Activated T-cell treated with anti-CD3 and anti-CD28 coated beads for 24 hours (primary cell): ENCODE measurements at regions not wholly inside any gene's neighbourhood (a gene's known extent, or its start where the extent isn't known, plus 50 kb on each side); places are given as distances from the start of the nearest gene placed in this dataset.
A peak's percentile ranks its signal among the peaks of the same experiment; 100 is the strongest.

ENCODE experiments used
- DNase-seq: peaks from one replicate; pipeline ENCODE4 v3.0.0-alpha.2; 2020; ENCODE audit warnings: low read depth

DNA sequence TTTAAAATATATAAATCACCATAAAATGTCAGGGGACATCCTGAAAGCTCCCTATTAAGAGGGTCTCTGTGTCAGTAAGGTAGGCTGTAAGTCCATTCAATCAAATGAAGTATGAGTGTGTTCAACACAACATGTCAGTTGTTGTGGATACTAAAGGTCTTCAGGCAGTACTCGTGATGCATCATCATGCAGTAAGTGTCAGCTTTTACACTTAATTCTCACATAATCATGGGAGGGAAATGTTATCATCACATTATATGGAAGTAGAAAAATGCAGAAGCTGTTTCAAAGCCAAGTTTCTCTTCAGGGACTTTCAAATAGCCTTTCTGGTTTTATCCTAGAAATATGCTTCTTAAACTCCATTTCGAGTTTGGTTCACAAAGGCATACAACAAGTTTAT is 477.1 kb upstream of the ID2 start:
- DNase-seq, result no peak

DNA sequence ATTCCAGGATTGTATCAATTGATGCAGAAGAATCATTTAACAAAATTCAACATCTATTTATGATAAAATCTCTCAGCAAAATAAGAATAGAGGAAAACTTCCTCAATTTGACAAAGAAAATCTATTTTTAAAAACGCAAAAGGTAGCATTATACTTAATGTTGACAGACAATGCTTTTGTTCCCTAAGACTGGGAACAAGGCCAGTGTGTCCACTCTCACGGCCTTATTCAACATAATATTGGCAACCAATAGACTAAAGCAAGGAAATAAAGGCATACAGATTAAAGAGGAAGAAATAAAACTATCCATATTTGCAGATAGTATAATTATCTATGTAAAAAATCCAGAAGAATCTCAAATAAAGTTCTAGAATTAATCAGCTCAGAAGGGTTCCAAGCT is 472.4 kb upstream of the ID2 start:
- no peak for DNase-seq

- no peak for DNase-seq
These were observed 470.5 kb upstream of the ID2 start for GRCh38 chr2:8211384-8211783.

DNA sequence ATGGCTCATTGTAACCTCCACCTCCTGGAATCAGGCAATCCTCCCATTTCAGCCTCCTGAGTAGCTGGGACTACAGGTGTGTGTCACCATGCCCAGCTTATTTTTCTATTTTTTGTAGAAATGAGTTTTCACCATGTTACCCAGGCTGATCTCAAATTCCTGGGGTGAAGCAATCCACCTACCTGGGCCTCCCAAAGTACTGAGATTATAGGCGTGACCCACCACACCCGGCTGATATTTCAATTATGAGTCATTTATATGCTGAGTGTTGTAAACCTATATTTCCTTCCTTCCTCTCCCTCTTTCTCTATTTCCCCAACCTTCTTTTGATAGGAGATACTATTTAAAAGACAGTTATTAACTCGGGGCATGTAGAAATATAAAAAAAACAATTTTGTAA is 469.6 kb upstream of the ID2 start:
- no peak for DNase-seq

DNA sequence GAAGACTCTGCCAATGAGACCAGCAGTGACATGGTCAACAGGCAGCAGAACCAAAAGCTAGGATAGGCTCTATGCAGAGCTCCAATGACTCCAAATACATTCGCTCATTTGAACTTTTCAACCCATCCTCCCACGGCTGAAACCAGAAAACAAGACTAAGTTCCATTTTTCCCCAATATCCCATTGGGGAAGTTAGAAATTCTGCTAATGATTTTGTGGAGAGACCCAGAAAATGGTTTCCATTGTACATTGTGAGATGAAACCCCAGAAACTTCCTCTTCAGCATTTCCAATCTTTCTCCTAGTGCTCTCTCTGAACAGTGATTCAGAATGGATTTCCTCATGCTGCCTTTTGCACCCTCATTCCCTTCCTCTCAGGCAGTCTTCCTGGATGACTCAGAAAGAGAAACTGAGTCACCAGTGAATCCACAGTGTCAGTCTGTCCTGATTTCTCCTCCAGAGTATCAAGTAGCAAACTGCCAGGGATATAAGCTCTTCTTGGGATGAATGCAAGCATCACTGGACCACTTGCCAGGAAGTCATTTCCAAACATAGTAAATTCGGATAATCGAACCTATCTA is 467.7 kb upstream of the ID2 start:
- no peak for DNase-seq

- DNase-seq, result no peak
These were observed 466.5 kb upstream of the ID2 start for GRCh38 chr2:8215159-8215863.

DNA sequence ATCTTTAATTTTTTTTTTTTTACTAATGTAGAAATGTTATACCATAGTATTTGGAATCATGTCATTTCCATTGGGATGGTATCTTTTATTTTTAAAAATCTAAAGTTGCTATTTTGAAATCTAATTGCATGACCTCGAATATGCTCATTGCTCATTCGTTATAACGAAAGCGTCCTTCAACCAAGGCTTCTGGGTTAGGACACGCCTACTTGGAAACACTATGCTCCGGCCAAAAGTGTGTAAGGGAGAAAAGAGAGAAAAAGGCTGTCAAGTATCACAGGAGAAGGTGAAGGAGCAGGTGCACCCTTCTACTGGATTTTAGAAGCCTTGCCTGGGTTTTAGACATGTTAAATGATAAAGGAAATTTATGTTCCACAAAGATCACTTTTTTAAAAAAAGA is 465.9 kb upstream of the ID2 start:
- DNase-seq, result no peak

GRCh38 chr2:8216397-8216796 is 465.5 kb upstream of the ID2 start:
- no peak for DNase-seq

GRCh38 chr2:8217468-8218030 is 464.3 kb upstream of the ID2 start:
- no peak for DNase-seq

GRCh38 chr2:8219096-8219495 is 462.8 kb upstream of the ID2 start:
- no peak for DNase-seq

GRCh38 chr2:8219631-8220355 is 462.1 kb upstream of the ID2 start:
- no peak for DNase-seq

DNA sequence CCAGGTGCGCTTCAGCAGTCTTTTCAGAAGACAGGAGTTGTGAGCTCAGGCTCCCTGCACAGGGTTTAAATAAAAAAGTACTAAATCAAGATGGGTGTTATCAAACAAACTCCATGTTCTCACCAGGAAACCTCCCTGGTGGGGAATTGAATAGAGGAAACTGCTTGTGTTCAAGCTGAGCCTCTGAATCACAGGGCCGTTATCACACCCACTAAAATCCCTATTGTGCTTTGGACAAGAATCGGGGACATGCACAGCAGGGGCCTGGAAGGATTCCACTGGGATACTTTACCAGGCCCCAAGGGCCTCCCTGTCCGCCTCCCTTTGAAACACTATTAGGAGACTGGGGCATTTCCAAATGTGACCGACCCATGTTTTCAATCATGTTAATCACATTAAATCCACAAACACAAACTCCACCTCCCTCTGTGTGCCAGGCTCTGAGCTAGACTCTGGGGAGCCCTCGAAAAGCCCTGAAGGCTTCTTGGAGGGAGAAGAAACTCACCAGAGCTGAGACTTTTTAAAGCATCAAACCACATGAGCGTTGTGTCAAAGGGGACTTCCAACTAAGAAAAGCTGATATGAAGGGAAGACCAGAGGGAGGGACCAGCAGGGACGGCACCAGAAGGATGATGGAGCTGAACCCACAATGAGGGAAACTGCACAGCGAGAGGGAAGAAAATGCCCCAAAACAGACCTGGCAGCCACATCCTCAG is 458.7 kb upstream of the ID2 start:
- DNase-seq, result no peak

- no peak for DNase-seq
These were observed 458.0 kb upstream of the ID2 start for GRCh38 chr2:8223695-8224346.

DNA sequence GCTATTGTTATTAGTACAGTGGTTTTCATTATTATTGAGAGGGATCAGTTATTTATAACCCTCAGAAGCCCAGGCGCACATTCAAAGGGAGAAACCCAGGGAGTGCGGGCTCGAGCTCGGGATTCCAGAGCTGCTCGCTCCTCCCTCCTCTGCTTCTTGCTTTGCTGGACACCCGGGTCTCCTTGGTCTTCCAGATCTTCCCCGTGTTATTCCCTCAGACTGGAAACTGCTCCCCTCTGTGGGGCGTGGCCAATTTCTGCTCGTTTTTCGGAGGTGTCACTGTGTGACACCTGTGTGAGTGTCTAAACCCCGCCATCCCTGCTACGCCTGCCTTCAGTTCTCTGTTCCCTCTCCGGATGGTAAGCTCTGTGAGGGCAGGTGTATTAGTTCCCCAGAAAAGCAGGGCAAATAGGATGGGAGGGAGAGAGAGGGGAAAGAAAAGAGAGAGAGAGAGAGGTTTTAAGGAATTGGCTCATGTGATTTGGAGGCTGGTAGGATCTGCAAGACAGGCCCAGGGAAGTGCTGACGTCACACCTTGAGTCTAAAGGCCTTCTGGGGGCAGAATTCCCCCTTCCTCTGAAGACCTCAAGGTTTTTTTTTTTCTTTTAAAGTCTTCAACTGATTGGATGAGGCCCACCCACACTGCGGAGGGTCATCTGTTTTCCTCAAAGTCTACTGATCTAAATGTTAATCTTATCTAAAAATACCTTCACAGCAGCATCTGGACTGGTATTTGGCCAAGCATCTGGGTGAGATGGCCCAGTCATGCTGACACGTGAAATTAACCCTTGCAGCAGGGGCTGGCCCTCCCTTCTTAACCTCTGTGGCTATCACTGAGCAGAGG is 457.3 kb upstream of the ID2 start:
- no peak for DNase-seq

DNA sequence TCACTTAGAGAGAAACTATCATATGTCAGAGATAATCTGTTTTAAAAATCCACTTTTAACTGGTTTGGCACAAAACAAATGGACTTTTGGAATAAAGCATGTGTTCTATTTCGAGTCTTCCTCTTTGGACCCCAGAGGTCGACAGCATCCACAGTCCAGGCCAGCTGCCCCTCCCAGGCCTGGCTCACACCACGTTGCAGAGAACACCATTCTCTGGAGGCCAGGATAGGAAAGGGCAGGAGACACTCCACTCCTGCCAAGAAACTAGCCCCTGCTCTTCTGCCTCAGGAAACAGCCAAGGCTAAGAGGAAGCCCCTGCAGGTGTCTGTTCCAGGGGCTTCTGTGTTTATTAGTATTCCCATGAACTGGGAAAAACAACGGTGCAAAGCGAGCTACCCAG is 456.6 kb upstream of the ID2 start:
- DNase-seq, result no peak

DNA sequence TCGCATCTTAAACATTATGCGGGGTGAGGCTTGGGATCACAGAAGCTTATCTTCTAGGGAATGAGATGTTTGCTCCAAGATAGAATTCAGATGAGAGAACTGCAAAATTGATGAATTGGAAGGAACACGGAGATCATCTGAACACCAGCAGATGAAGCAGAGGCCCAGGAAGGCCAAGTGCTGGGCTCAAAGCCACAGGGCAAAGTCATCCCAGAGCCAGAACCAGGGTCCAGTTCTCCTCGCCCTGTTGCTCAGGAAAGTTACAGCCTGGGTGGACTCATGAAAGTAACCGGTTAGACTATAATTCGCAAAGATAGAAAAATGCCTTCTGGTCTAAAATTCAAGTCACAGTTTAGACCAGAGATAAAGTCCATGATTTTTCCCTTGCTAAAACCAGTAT is 456.1 kb upstream of the ID2 start:
- DNase-seq, result no peak

DNA sequence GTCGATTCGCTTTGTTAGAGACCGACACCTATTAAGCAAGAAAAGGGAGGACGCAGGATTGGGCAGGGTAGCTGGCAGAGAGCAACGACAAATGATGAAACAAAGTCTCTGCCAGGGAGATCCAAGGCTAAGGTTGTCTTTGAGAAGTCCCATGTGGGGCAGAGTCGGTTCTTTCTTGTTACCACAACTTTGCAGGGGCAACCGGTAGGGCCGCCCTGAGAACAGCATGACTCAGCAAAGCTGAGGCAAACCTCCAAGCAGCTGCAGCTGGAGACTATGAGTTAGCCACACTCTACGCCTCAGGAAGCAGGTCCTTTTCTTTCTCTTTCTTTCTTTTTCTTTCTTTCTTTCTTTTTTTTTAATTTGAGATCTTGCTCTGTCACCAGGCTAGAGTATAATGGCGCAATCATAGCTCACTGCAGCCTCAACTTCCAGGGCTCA is 452.3 kb upstream of the ID2 start:
- DNase-seq, result peak; percentile 37

- no peak for DNase-seq
These were observed 451.4 kb upstream of the ID2 start for GRCh38 chr2:8230466-8230865.

DNA sequence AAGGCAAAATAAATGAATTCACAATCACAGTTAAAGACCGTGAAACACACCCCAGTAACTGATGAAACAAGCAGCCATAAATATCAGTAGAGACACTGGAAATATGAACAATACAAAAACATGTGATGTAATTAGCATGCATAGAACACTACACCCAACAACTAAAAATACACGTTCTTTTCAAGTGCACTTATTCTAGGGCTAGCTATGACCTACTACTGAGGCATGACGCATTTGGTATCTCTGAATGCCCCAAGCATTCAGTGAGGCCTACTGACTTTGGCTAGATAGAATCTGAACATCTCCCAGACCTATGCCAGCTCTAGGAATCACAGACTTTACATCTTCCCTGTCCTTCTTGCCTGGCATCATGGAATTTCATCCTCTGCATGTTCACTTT is 450.0 kb upstream of the ID2 start:
- DNase-seq, result no peak

GRCh38 chr2:8232871-8233270 is 449.0 kb upstream of the ID2 start:
- no peak for DNase-seq

GRCh38 chr2:8234253-8234652 is 447.6 kb upstream of the ID2 start:
- no peak for DNase-seq
